GM21367 (cell line): ENCODE measurements at regions not wholly inside any gene's neighbourhood (a gene's known extent, or its start where the extent isn't known, plus 50 kb on each side); places are given as distances from the start of the nearest gene placed in this dataset.

ENCODE experiments used
- ATAC-seq: cut with Tn5 transposase; IDR thresholded peaks from one replicate; pipeline ENCODE4 v1.9.1; 2021; ENCODE audit not compliant: unreplicated experiment

DNA sequence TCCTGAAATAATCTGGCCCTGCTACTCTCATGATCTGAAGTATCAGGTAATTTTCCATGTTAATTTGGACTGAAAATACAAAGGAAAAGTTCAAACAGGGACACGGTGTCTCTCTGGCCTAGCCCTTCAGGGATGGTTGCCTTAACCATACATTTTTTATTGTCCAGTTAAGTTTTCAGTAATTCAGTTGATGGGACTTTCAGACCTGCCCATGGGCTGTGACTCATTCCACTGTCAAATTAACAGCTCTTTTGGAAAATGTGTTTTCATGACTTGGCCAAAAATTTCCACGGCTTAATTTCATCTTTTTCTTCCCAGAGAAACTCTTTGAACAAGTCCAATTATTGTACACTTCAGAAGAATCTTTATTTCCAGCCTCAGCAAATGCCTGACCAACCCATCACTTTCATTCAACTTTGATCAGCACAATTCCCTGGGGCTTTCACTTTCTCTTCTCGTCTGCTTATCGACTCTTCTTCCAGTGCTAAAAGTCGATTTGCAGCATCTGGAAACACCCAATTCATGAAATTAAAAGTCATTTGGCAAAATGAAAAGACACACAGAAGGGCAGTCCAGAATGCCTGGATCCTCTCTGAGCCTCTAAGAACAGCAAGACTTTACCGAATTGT is 293.9 kb downstream of the RAB28 start:
- ATAC-seq: no peak

DNA sequence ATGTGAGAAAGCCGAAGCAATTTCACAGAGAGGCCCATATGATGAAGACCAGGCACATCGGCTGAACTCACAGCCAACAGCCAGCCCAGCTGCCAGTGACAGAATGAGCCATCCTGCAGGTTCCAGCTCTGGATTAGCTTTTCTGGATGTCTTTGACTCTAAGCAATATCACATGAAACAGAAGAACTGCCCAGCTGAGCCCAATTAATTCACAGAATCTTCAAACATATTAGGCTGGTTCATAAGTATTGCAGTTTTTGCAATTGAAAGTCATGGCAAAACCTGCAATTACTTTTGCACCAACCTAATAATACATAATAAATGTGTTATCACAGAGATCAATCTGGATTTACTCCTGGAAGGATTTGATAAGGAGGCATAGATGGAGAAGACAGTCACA is 299.9 kb downstream of the RAB28 start:
- no peak for ATAC-seq

GRCh38 chr4:13182133-13182532 is 302.0 kb downstream of the RAB28 start:
- no peak for ATAC-seq

DNA sequence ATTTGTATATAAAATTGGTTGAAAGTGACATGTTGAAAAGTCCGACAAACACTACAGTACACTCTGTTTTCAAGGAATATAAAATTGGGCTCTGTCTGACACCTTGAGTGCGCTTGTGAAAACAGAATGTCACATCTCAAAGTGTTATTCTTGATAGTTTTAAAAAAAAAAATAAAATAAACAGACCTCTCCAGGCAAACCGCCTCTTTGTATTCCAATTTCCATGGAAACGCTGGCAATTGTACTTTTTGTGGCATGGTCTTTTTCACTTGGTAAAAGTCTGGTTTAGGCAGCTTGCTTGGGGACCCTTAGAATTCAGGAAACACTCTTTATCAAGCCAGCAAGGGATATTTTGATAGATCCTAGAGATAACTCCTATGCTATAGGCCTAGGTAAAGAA is 302.5 kb downstream of the RAB28 start:
- no peak for ATAC-seq

DNA sequence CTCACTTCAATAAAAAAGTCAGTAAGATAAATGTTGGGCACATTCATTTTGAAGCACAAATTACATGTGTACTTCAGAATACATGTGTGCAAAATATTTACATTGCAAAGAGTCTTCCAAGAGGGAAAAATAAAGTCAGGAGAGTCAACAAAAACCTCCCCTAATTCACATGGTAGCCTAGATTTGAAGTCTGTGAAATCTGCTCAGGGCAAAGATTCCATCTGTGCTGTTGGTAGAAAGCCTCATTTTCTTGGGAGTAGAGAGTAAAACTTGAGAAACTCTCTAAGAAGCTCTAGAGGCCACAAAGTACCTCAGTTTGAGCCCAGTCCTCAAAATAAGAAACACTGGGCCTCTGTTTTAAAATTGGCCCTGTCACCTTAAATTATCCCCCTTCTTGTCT is 303.4 kb downstream of the RAB28 start:
- no peak for ATAC-seq

DNA sequence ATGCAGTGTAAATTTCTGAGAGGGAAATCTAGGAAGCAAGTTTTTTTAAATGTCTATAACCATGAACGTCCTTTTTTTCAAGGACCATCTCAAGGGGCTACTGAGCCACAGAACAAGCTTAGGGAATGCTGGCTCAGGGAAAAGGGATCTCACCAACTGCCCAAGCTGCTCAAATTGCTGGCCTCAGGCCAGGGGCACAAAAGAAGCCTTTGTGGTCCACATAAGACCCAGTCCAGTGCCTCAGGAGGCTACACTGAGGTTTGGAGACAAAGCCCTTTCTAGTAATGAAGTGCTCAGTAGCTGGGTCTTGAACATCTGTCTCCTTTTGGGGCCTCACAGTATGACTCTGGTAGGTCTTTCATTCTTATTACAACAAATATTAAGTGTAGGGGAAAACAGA is 305.5 kb downstream of the RAB28 start:
- ATAC-seq: no peak

- no peak for ATAC-seq
Measured at GRCh38 chr4:13176741-13177142, 307.4 kb downstream of the RAB28 start.

GRCh38 chr4:13174926-13175325 is 309.2 kb downstream of the RAB28 start:
- no peak for ATAC-seq

DNA sequence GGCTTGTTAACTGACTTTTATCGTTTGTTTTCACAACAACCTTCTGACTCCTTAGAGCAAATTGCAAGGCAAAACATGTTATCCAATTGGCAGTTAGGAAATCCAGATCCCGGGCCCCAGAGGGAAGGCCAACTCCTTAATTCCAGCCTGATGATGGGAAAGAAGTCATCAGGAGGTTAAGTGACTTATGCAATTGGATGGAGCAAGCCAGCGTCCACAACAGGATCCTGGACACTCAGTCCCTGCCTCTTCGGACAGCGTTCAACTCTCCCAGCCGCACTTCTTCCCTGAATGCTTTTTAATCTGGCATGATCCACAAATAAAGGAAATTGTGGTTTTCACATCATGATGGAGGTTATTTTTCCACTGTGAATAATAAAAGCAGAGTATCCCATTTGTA is 310.1 kb downstream of the RAB28 start:
- ATAC-seq: no peak

DNA sequence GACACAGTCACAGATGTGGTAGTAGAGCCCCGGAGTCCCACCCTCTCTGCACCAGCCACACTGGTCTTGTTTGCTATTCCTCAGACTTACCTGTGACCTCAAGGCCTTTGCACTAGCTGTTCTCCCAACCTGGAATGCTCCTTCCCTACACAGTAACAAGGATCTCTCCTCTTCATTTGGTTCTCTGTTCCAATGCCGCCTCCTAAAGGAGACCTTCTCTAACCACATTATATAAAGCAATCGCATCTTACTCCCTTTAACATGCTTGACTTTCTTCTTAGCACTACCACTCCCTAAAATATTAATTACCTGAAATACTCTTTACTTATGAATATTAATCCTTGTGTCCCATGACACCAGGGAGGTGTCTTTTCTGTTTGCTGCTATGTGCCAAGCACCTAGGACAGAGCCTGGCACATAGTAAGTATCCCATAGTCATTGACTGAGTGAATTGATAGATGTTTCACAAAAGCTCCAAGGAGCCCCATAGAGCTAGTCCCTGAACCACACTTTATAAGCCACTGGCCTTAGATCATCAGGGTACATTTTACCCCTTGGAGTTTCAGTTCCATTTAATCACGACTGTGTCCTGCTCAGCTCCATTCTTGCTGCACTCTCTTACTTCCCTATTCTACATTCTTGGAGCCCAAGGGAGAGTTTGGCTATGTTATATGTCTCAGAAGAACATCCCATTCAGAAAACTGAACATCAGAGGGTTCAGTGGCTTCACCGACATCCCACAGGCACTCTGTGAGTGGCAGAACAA is 312.7 kb downstream of the RAB28 start:
- ATAC-seq: no peak

- no peak for ATAC-seq
Measured at GRCh38 chr4:13169731-13170525, 314.2 kb downstream of the RAB28 start.

DNA sequence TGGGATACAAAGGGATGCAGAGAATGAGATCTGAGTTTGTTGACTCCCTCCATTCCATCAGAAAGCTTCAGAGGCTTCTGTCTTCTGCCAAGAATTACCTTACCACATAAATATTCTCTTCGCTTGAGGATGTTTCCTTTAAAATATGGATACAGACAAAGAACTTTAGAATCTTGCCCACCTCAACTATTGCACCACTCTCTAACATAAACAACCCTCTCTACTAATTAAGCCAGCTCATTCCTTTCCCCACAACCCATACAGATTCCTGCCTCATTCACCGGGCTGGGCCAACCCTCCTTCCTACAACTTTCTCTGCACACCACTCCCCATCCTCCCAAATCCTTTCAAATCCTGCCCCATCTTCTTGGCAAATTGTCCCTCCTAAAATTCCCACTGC is 315.8 kb downstream of the RAB28 start:
- ATAC-seq: no peak

DNA sequence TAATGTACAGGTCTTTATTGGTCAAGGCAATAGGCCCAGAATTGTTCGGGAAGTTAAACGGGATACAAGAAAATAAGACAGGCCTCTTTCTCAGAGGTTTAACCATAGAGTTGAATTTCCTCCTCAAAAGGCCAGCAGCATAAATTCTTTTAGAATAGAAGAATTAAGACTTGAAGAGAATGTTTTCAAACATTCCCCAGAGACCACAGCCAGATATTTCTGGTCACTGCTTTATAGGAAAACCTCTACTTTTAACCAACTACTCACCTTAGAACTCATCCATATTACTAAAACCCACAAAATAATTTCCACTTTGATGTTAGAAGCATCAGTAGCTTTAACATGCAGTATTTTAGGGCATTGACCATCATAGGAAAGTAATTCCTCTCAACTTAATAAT is 317.9 kb downstream of the RAB28 start:
- ATAC-seq: no peak

- no peak for ATAC-seq
Measured at GRCh38 chr4:13164783-13165331, 319.3 kb downstream of the RAB28 start.

GRCh38 chr4:13162886-13163285 is 321.3 kb downstream of the RAB28 start:
- no peak for ATAC-seq

DNA sequence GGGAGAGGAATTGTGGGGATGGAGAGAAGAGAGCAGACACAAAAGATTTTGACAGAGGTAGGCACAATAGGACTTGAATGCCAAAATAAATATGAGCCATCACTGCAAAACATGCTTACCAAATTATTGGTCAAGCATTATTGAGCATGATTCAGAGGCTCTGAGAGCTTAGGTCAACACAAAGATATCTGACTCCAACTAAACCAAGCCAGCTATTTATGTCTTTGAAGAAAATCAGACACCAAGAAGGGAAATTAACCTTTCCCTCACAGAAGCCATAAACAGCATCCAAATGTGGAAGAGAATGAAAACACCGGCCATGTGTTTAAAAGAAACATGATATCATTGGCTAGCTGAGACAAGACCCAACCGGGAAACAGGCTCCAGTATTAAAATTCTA is 323.2 kb downstream of the RAB28 start:
- ATAC-seq: no peak

GRCh38 chr4:13159041-13159620 is 325.0 kb downstream of the RAB28 start:
- ATAC-seq: no peak

- no peak for ATAC-seq
Measured at GRCh38 chr4:13151194-13151593, 332.9 kb downstream of the RAB28 start.

- no peak for ATAC-seq
Measured at GRCh38 chr4:13143222-13144070, 340.7 kb downstream of the RAB28 start.

- no peak for ATAC-seq
Measured at GRCh38 chr4:13142726-13143125, 341.4 kb downstream of the RAB28 start.
